Skeletal muscle tissue (tissue), 3 donors: ENCODE measurements at regions not wholly inside any gene's neighbourhood (a gene's known extent, or its start where the extent isn't known, plus 50 kb on each side); places are given as distances from the start of the nearest gene placed in this dataset.

Experiments used
- H3K27ac ChIP-seq: one replicate; pipeline ENCODE4 v1.7.0; 2013; ENCODE audit warnings: mild to moderate bottlenecking, low read depth, low read length, inconsistent platforms
- H3K27me3 ChIP-seq, 3 donors: one replicate each; pipeline ENCODE4 v1.7.0; 2013; ENCODE audit warnings: low read length in 3 of 3; ENCODE audit not compliant: control insufficient read depth in 3 of 3, insufficient read depth in 3 of 3
- H3K36me3 ChIP-seq, 3 donors: one replicate each; pipeline ENCODE4 v1.7.0; 2013; ENCODE audit warnings: low read length in 3 of 3; ENCODE audit not compliant: control insufficient read depth in 3 of 3, insufficient read depth in 3 of 3
- H3K4me1 ChIP-seq, 3 donors: one replicate each; pipeline ENCODE4 v1.7.0; 2013; ENCODE audit warnings: low read length in 3 of 3, mild to moderate bottlenecking in 3 of 3; ENCODE audit not compliant: control insufficient read depth in 3 of 3, insufficient read depth in 3 of 3
- H3K4me3 ChIP-seq, 3 donors: one replicate each; pipeline ENCODE4 v1.7.0; 2013; ENCODE audit warnings: low read length in 3 of 3
- H3K9ac ChIP-seq, 3 donors: one replicate each; pipeline ENCODE4 v1.7.0; 2013; ENCODE audit warnings: low read length in 3 of 3, mild to moderate bottlenecking in 3 of 3, moderate library complexity in 2 of 3, low read depth in 1 of 3
- H3K9me3 ChIP-seq, 3 donors: one replicate each; pipeline ENCODE4 v1.7.0; 2013; ENCODE audit warnings: low read length in 3 of 3; ENCODE audit not compliant: control insufficient read depth in 3 of 3
- donor health status: Osteomylitis.

- no peaks in the 10 kb centered on the region for H3K9me3 ChIP-seq
These were observed 326.3 kb upstream of the GRIA3 start for GRCh38 chrX:122857734-122858133.

GRCh38 chrX:122863067-122863466 lies 321.0 kb upstream of the GRIA3 start:
- no peaks in the 10 kb centered on the region for H3K36me3 ChIP-seq
- no peaks in the 10 kb centered on the region for H3K4me1 ChIP-seq
- H3K9ac ChIP-seq: no peak overlapping the region
- H3K9me3 ChIP-seq: no peaks in the 10 kb centered on the region
- no peaks in the 10 kb centered on the region for H3K27me3 ChIP-seq
- no peak overlapping the region for H3K27ac ChIP-seq
- no peak overlapping the region for H3K4me3 ChIP-seq

More at GRCh38 chrX:122857734-122858133, 326.3 kb upstream of the GRIA3 start:
- H3K4me3 ChIP-seq: no peak overlapping the region
- no peak overlapping the region for H3K9ac ChIP-seq
- H3K27me3 ChIP-seq: no peaks in the 10 kb centered on the region
- no peak overlapping the region for H3K27ac ChIP-seq
- no peaks in the 10 kb centered on the region for H3K4me1 ChIP-seq
- no peaks in the 10 kb centered on the region for H3K36me3 ChIP-seq

- no peaks in the 10 kb centered on the region for H3K4me1 ChIP-seq
- no peak overlapping the region for H3K9ac ChIP-seq
- no peak overlapping the region for H3K4me3 ChIP-seq
- H3K27me3 ChIP-seq: no peaks in the 10 kb centered on the region
- H3K36me3 ChIP-seq: no peaks in the 10 kb centered on the region
- no peaks in the 10 kb centered on the region for H3K9me3 ChIP-seq
- H3K27ac ChIP-seq: no peak overlapping the region
These were observed 317.5 kb upstream of the GRIA3 start for GRCh38 chrX:122866532-122866931.

- no peak overlapping the region for H3K4me3 ChIP-seq
- H3K4me1 ChIP-seq: no peaks in the 10 kb centered on the region
These were observed 315.4 kb upstream of the GRIA3 start for GRCh38 chrX:122868631-122869030.

GRCh38 chrX:122869171-122869570 lies 314.9 kb upstream of the GRIA3 start:
- no peak overlapping the region for H3K4me3 ChIP-seq
- no peaks in the 10 kb centered on the region for H3K4me1 ChIP-seq
- H3K27ac ChIP-seq: no peak overlapping the region
- H3K9me3 ChIP-seq: no peaks in the 10 kb centered on the region
- no peak overlapping the region for H3K9ac ChIP-seq
- H3K27me3 ChIP-seq: no peaks in the 10 kb centered on the region
- H3K36me3 ChIP-seq: no peaks in the 10 kb centered on the region

More at GRCh38 chrX:122868631-122869030, 315.4 kb upstream of the GRIA3 start:
- H3K36me3 ChIP-seq: no peaks in the 10 kb centered on the region
- H3K27me3 ChIP-seq: no peaks in the 10 kb centered on the region
- H3K9ac ChIP-seq: no peak overlapping the region
- H3K9me3 ChIP-seq: no peaks in the 10 kb centered on the region
- no peak overlapping the region for H3K27ac ChIP-seq

- no peaks in the 10 kb centered on the region for H3K4me1 ChIP-seq
- no peaks in the 10 kb centered on the region for H3K27me3 ChIP-seq
- H3K9ac ChIP-seq: no peak overlapping the region
- H3K36me3 ChIP-seq: no peaks in the 10 kb centered on the region
- H3K27ac ChIP-seq: no peak overlapping the region
- H3K9me3 ChIP-seq: no peaks in the 10 kb centered on the region
- H3K4me3 ChIP-seq: no peak overlapping the region
These were observed 305.8 kb upstream of the GRIA3 start for GRCh38 chrX:122878269-122878668.

- Histone ChIP-seq H3K4me1 (no peaks in the 10 kb centered on the region), H3K9ac (no peak overlapping the region), H3K27me3 (no peaks in the 10 kb centered on the region), H3K4me3 (no peak overlapping the region), H3K27ac (no peak overlapping the region), H3K36me3 (no peaks in the 10 kb centered on the region), H3K9me3 (no peaks in the 10 kb centered on the region)
These were observed 303.1 kb upstream of the GRIA3 start for GRCh38 chrX:122880952-122881351.

GRCh38 chrX:122890729-122891128 lies 293.3 kb upstream of the GRIA3 start:
- Histone ChIP-seq H3K9ac (no peak overlapping the region), H3K27ac (no peak overlapping the region), H3K4me1 (no peaks in the 10 kb centered on the region), H3K36me3 (no peaks in the 10 kb centered on the region), H3K27me3 (no peaks in the 10 kb centered on the region), H3K4me3 (no peak overlapping the region), H3K9me3 (no peaks in the 10 kb centered on the region)

GRCh38 chrX:122906726-122907125 lies 277.4 kb upstream of the GRIA3 start:
- Histone ChIP-seq H3K27ac (no peak overlapping the region), H3K9me3 (no peaks in the 10 kb centered on the region), H3K9ac (no peak overlapping the region), H3K36me3 (no peaks in the 10 kb centered on the region), H3K27me3 (no peaks in the 10 kb centered on the region), H3K4me1 (no peaks in the 10 kb centered on the region), H3K4me3 (no peak overlapping the region)

- Histone ChIP-seq H3K36me3 (no peaks in the 10 kb centered on the region), H3K27ac (no peak overlapping the region), H3K4me1 (no peaks in the 10 kb centered on the region), H3K27me3 (no peaks in the 10 kb centered on the region), H3K9ac (no peak overlapping the region), H3K4me3 (no peak overlapping the region), H3K9me3 (no peaks in the 10 kb centered on the region)
These were observed 276.7 kb upstream of the GRIA3 start for GRCh38 chrX:122907375-122907774.

GRCh38 chrX:122910697-122911096 lies 273.4 kb upstream of the GRIA3 start:
- Histone ChIP-seq H3K4me1 (no peaks in the 10 kb centered on the region), H3K9ac (no peak overlapping the region)

More at GRCh38 chrX:122910697-122911096, 273.4 kb upstream of the GRIA3 start:
- Histone ChIP-seq H3K27ac (no peak overlapping the region), H3K9me3 (no peaks in the 10 kb centered on the region), H3K27me3 (no peaks in the 10 kb centered on the region), H3K4me3 (no peak overlapping the region), H3K36me3 (no peaks in the 10 kb centered on the region)
